ENCODE measurements at regions not wholly inside any gene's neighbourhood (a gene's known extent, or its start where the extent isn't known, plus 50 kb on each side); places are given as distances from the start of the nearest gene placed in this dataset.

DNA sequence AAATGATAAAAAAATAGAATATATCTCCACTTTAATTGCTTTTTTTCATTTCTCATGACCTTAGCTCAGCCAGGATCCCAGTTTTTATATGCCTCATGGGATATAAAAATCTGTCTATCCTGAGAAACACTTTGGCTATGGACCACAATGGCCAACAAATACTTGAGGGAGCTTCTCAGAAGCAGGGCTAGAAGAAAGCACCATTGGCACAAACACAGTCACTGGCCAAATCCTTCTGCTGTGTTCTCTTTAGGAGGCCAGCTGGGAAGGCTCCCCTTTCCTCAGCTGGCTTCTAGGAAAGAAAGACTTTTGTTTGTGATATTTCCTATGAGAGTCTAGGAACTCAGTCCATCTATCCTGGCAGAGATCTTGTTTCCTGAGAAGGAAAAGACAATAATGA, 856.2 kb upstream of the GHITM start:
- TF ChIP-seq POLR2A (IDR thresholded peaks at IDR 0.05; ENCODE audit: low read depth, low read length) (no peak), JUN (IDR thresholded peaks at IDR 0.05; ENCODE audit: borderline replicate concordance, insufficient read depth, insufficient read length, low read depth) (no peak)

Measured in endothelial cell of umbilical vein (primary cell).